ENCODE measurements at regions not wholly inside any gene's neighbourhood (a gene's known extent, or its start where the extent isn't known, plus 50 kb on each side); places are given as distances from the start of the nearest gene placed in this dataset.

DNA sequence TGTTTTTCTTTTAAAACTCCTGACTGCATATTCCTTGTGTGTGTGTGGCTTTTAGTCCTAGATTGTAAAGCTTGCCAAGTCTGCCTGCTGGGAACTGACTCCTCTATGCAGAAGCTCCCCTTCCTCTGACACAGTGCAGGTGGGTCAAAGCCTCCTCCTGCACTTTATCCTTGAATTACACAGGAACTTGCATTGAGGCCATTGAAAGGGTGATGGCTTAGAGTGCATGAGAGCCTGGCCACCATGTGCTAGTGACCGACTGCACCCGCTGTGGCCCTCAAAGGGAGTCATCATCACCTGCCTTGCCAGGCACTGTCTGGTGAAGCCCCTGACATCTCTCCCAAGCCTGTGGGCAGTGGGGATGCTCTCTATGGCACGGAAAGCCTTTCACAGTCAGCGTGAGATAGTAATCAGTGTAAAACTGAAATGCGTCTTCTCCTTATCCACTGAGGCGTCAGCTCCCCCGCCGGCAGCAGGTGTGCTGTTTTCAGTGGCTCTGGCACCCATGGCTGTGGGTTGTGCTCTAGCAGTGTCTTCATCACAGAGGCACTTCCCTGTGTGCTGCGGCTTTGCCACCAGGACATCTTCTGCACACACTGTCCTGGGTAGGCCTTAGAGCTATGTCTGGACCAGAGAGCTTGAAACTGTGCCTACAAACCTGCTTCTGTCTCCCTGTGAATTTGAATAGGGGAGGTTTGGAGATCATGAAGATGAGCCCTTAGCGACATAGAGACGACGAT lies 87.9 kb downstream of the THBS2 start:
- DNase-seq (ENCODE audit: low read depth in 2 of 2) = no peak

- DNase-seq (ENCODE audit: low read depth in 2 of 2) = no peak
Observed at GRCh38 chr6:169164986-169165385, 88.7 kb downstream of the THBS2 start.

- no peak for DNase-seq (ENCODE audit: low read depth in 2 of 2)
Observed at GRCh38 chr6:169164451-169164850, 89.2 kb downstream of the THBS2 start.

- no peak for DNase-seq (ENCODE audit: low read depth in 2 of 2)
Observed at GRCh38 chr6:169163411-169163901, 90.2 kb downstream of the THBS2 start.

DNA sequence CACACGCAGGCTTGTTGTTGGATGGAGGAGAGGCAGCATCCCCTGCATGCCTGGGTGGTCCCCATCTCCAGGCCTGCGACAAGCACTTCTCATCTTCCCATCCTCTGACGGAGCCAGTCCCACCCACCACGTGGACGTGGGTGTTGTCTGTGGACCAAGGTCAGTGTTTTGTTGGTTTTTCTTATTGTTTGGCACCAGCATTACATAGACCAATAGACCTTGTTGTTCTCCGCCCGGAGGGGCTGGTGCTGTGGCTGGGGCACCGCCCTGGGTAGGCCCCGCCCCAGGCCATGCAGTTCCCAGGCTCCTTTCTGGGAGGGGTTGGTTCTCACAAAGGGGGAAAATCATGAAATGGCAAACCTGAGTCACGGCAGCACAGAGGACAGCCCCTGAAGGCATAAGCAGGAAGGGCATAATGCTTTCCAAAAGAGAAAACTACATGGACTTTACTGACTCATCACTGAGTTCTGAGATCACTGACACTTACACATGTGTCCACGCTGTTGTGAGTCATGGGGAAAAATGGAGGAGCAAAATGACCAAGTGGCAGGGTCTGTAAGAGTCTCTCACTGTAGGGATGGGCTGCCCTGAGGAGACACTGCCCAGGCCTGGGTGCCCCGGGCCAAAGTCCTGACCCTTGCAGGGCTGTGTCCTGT lies 90.8 kb downstream of the THBS2 start:
- DNase-seq (ENCODE audit: low read depth in 2 of 2) = no peak

DNA sequence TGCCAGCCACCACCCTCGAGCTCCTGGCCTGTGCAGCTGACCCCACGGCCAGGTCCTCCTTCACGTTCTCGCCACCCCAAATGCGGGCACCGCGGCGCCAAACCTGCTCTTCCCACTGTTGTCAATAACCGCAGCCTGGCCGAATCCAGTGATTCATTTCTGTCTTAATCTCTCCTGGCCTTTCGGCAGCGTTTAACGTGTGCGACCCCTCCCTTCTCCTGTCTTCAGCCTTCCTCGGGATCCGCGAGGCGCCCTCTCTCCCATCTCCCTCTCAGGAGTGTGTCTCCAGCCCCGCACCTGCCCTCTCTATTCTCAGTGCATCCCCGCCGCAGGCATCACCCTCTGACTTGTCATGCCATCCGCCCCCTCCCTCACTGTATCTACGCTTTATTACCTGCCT lies 91.4 kb downstream of the THBS2 start:
- DNase-seq (ENCODE audit: low read depth in 2 of 2) = no peak

- no peak for DNase-seq (ENCODE audit: low read depth in 2 of 2)
Observed at GRCh38 chr6:169161572-169162167, 92.0 kb downstream of the THBS2 start.

- DNase-seq (ENCODE audit: low read depth in 2 of 2) = no peak
Observed at GRCh38 chr6:169160855-169161560, 92.6 kb downstream of the THBS2 start.

GRCh38 chr6:169160091-169160854 lies 93.4 kb downstream of the THBS2 start:
- DNase-seq (ENCODE audit: low read depth in 2 of 2) = no peak

- no peak for DNase-seq (ENCODE audit: low read depth in 2 of 2)
Observed at GRCh38 chr6:169159331-169159730, 94.3 kb downstream of the THBS2 start.

GRCh38 chr6:169158691-169159090 lies 95.0 kb downstream of the THBS2 start:
- DNase-seq (ENCODE audit: low read depth in 2 of 2) = no peak

GRCh38 chr6:169158174-169158573 lies 95.5 kb downstream of the THBS2 start:
- no peak for DNase-seq (ENCODE audit: low read depth in 2 of 2)

DNA sequence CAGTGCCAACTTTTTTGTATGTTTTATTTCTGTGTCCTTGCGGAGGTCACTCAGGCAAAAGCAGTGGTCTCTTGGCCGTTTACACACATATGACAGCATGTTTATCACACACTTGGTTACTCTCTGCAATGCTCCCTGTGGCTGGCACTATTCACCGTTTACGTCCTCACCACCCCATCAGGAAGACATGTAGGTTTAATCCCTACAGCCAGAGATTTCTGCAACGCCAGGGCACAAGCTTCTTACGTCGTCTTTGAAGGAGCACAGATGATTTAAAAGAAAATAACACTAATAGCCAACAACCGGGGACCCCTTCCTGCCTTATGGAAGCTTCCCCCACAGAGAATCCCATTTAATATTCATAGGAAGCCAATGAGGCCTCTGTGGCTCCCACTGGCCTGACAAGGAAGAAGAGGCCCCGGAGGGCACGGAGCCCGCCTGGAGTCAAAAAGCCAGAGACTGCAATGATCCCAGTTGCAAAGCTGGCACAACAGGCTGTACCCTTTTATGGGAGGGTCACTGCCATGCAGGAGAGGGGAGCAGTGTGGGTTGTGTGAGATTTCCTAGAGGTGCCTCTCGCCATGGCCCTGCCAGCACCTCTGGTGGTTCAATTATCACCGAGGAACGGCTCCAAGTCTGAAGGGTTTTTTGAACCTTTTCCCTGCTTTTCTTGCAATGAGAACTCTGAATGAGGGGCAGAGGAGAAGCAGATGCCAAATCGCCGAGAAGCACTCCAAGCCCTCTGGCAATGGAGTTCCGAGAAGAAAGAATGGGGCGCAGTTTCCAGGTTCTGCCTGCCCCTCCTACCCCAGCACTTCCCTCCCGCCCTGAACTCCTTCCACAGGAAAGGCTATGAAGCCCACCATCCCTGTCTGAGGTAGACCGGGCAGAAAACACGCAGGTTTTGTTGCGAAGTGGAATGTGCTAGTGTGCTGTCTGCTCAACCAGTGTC lies 96.2 kb downstream of the THBS2 start:
- no peak for DNase-seq (ENCODE audit: low read depth in 2 of 2)

DNA sequence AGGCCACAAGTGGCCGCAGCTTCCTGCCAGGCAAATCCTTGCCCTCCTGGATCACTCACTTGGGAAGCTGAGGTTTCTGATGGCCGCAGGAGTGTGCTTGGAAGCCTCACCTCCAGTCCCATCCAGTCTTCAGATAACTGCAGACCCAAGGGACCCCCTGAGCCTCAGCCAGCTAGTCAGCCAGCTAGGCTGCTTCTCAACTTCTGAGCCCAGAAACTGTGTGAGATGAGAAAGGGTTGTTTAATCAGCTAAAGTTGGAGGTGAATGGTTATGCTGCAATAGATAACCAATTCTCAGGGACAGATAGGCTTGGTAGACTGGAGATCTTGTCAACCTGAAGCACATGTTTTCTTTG lies 96.9 kb downstream of the THBS2 start:
- DNase-seq (ENCODE audit: low read depth in 2 of 2) = no peak

GRCh38 chr6:169156108-169156792 lies 97.4 kb downstream of the THBS2 start:
- DNase-seq (ENCODE audit: low read depth in 2 of 2) = no peak

GRCh38 chr6:169155481-169155880 lies 98.2 kb downstream of the THBS2 start:
- DNase-seq (ENCODE audit: low read depth in 2 of 2) = no peak

- DNase-seq (ENCODE audit: low read depth in 2 of 2) = no peak
Observed at GRCh38 chr6:169153401-169153800, 100.2 kb downstream of the THBS2 start.

- no peak for DNase-seq (ENCODE audit: low read depth in 2 of 2)
Observed at GRCh38 chr6:169146521-169146920, 107.1 kb downstream of the THBS2 start.

- DNase-seq (ENCODE audit: low read depth in 2 of 2) = no peak
Observed at GRCh38 chr6:169145991-169146501, 107.6 kb downstream of the THBS2 start.

- DNase-seq (ENCODE audit: low read depth in 2 of 2) = no peak
Observed at GRCh38 chr6:169145496-169145895, 108.2 kb downstream of the THBS2 start.

Measured in stimulated activated CD8-positive, alpha-beta memory T cell treated with anti-CD3 and anti-CD28 coated beads, Interleukin-2, amount 100 ng/mL, for 48 hours (primary cell).